WTC11 (cell line): ENCODE measurements at regions not wholly inside any gene's neighbourhood (a gene's known extent, or its start where the extent isn't known, plus 50 kb on each side); places are given as distances from the start of the nearest gene placed in this dataset.

Experiments
- ATAC-seq: fragments of 200-7000 bp; cut with Tn5 transposase; 2 replicates; pipeline ENCODE4 v1.10.0; 2021; ENCODE audit warnings: mild to moderate bottlenecking, moderate library complexity
- CTCF ChIA-PET: fragments of 300-600 bp; sonication (Branson Sonifier 250); formaldehyde crosslinking; loops from one replicate; lab custom pipeline; 2021; ENCODE audit warnings: antibody characterized with exemption; lab: Charles Lee
- POLR2A ChIA-PET: fragments of 350-600 bp; sonication (Branson Sonifier 250); formaldehyde crosslinking; loops from one replicate; lab custom pipeline; 2021; ENCODE audit warnings: antibody characterized with exemption; lab: Charles Lee
- DNase-seq: peaks from one replicate; pipeline ENCODE4 v3.0.0; 2021; ENCODE audit warnings: low spot score
- H3K27ac Mint-ChIP-seq: 2 replicates; pipeline ENCODE4 v1.8.0; 2021; ENCODE audit warnings: mixed read lengths
- H3K27me3 Mint-ChIP-seq: 2 replicates; pipeline ENCODE4 v1.8.0; 2021; ENCODE audit warnings: low read depth, mild to moderate bottlenecking, moderate library complexity, mixed read lengths
- H3K36me3 Mint-ChIP-seq: 2 replicates; pipeline ENCODE4 v1.8.0; 2021; ENCODE audit warnings: mixed read lengths
- H3K4me1 Mint-ChIP-seq: 2 replicates; pipeline ENCODE4 v1.8.0; 2022; ENCODE audit warnings: mixed read lengths
- H3K4me3 Mint-ChIP-seq: 2 replicates; pipeline ENCODE4 v1.8.0; 2021; ENCODE audit warnings: mild to moderate bottlenecking, moderate library complexity, mixed read lengths
- H3K9me3 Mint-ChIP-seq: 2 replicates; pipeline ENCODE4 v1.8.0; 2021; ENCODE audit warnings: mixed read lengths
- ARID4B ChIP-seq: sonication (generic); formaldehyde crosslinking; IDR thresholded peaks from 2 replicates; pipeline ENCODE4 v1.8.0; 2023; ENCODE audit warnings: missing genetic modification reagents, mild to moderate bottlenecking, borderline replicate concordance
- CREB1 ChIP-seq: sonication (generic); formaldehyde crosslinking; IDR thresholded peaks from 2 replicates; pipeline ENCODE4 v1.8.0; 2023; ENCODE audit warnings: mild to moderate bottlenecking, missing genetic modification reagents
- EMX1 ChIP-seq: fragments of 250-450 bp; sonication (Bioruptor Pico); IDR thresholded peaks from 2 replicates; pipeline ENCODE4 v1.8.0; 2021; ENCODE audit warnings: mild to moderate bottlenecking
- FOXJ3 ChIP-seq: sonication (generic); formaldehyde crosslinking; IDR thresholded peaks from 2 replicates; pipeline ENCODE4 v1.9.0; 2021; ENCODE audit warnings: missing genetic modification reagents, mild to moderate bottlenecking, borderline replicate concordance
- FOXK1 ChIP-seq: sonication (generic); formaldehyde crosslinking; IDR thresholded peaks from 2 replicates; pipeline ENCODE4 v1.8.0; 2022; ENCODE audit warnings: mild to moderate bottlenecking, moderate library complexity, missing genetic modification reagents
- IRF2 ChIP-seq: sonication (generic); formaldehyde crosslinking; IDR thresholded peaks from 2 replicates; pipeline ENCODE4 v1.8.0; 2022; ENCODE audit warnings: low read depth, missing genetic modification reagents, borderline replicate concordance
- JAZF1 ChIP-seq: fragments of 250-450 bp; sonication (Bioruptor Pico); IDR thresholded peaks from 2 replicates; pipeline ENCODE4 v1.9.0; 2021; ENCODE audit warnings: moderate library complexity, mild to moderate bottlenecking, inconsistent platforms
- MLX ChIP-seq: sonication (generic); formaldehyde crosslinking; IDR thresholded peaks from 2 replicates; pipeline ENCODE4 v1.8.1; 2023; ENCODE audit warnings: mild to moderate bottlenecking, missing genetic modification reagents, moderate library complexity
- NFYB ChIP-seq: sonication (generic); formaldehyde crosslinking; conservative IDR thresholded peaks from 2 replicates; pipeline ENCODE4 v1.8.0; 2022; ENCODE audit warnings: low read depth, missing genetic modification reagents
- NR2C2 ChIP-seq: sonication (generic); formaldehyde crosslinking; IDR thresholded peaks from 2 replicates; pipeline ENCODE4 v1.8.0; 2022; ENCODE audit warnings: mild to moderate bottlenecking, missing genetic modification reagents
- OVOL2 ChIP-seq: fragments of 250-450 bp; sonication (Bioruptor Pico); IDR thresholded peaks from 2 replicates; pipeline ENCODE4 v1.9.0; 2021; ENCODE audit warnings: mild to moderate bottlenecking, borderline replicate concordance
- PRDM15 ChIP-seq: sonication (generic); formaldehyde crosslinking; IDR thresholded peaks from 2 replicates; pipeline ENCODE4 v1.8.0; 2022; ENCODE audit warnings: missing genetic modification reagents
- PREB ChIP-seq: sonication (generic); formaldehyde crosslinking; IDR thresholded peaks from 2 replicates; pipeline ENCODE4 v1.8.1; 2022; ENCODE audit warnings: mild to moderate bottlenecking, missing genetic modification reagents, moderate library complexity, borderline replicate concordance
- ZNF232 ChIP-seq: sonication (generic); formaldehyde crosslinking; IDR thresholded peaks from 2 replicates; pipeline ENCODE4 v1.8.0; 2022; ENCODE audit warnings: mild to moderate bottlenecking, missing genetic modification reagents
- ZNF317 ChIP-seq: sonication (generic); formaldehyde crosslinking; IDR thresholded peaks from 2 replicates; pipeline ENCODE4 v1.8.1; 2023; ENCODE audit warnings: low read depth, mild to moderate bottlenecking, moderate library complexity, missing genetic modification reagents, borderline replicate concordance
- ZNF396 ChIP-seq: fragments of 250-450 bp; sonication (Bioruptor Pico); IDR thresholded peaks from 2 replicates; pipeline ENCODE4 v1.8.0; 2021; ENCODE audit warnings: mild to moderate bottlenecking, moderate library complexity, borderline replicate concordance
- ZNF423 ChIP-seq: fragments of 250-450 bp; sonication (Bioruptor Pico); IDR thresholded peaks from 2 replicates; pipeline ENCODE4 v2.1.2; 2022; ENCODE audit warnings: mild to moderate bottlenecking, moderate library complexity
- ZNF532 ChIP-seq: fragments of 250-450 bp; sonication (Bioruptor Pico); IDR thresholded peaks from 2 replicates; pipeline ENCODE4 v1.9.0; 2021; ENCODE audit warnings: mild to moderate bottlenecking, borderline replicate concordance
- ZSCAN18 ChIP-seq: fragments of 250-450 bp; sonication (Bioruptor Pico); IDR thresholded peaks from 2 replicates; pipeline ENCODE4 v2.1.2; 2022; ENCODE audit warnings: mild to moderate bottlenecking, moderate library complexity

- Mint-ChIP-seq H3K36me3 (peaks cover 38% of the 10 kb centered on the region), H3K27ac (no peak overlapping the region), H3K4me1 (peaks cover 35% of the 10 kb centered on the region), H3K9me3 (peaks cover 22% of the 10 kb centered on the region), H3K4me3 (no peak overlapping the region), H3K27me3 (peaks cover 15% of the 10 kb centered on the region; the same call in 1 of the 2 replicates)
- DNase-seq (no peak), ATAC-seq (peak; percentile 13)
- ChIA-PET CTCF (interaction anchor here (1.0 to 1.2 kb wide), 2 partner anchors 11 to 92 kb away, joined by 3 to 4 read pairs; no protein-coding TSS in a partner anchor), POLR2A (interaction anchor here (0.7 kb wide), 1 partner anchor 11 kb away, joined by 3 read pairs; no protein-coding TSS in a partner anchor)
- TF ChIP-seq NR2C2 (CRISPR knock-in tag): no peak
- TF ChIP-seq ZNF423 (CRISPR knock-in tag): no peak
- no peak for TF ChIP-seq FOXJ3
- no peak for TF ChIP-seq ZNF232 (CRISPR knock-in tag)
- TF ChIP-seq NFYB: no peak
- no peak for TF ChIP-seq ZNF396 (CRISPR knock-in tag)
- no peak for TF ChIP-seq JAZF1
- TF ChIP-seq FOXK1: no peak
- no peak for TF ChIP-seq PREB (CRISPR knock-in tag)
- TF ChIP-seq OVOL2: no peak
- TF ChIP-seq ZNF317: no peak
- no peak for TF ChIP-seq ARID4B
- no peak for TF ChIP-seq ZNF532 (CRISPR knock-in tag)
- TF ChIP-seq MLX (CRISPR knock-in tag): no peak
- no peak for TF ChIP-seq IRF2 (CRISPR knock-in tag)
- TF ChIP-seq PRDM15 (CRISPR knock-in tag): no peak
- no peak for TF ChIP-seq CREB1 (CRISPR knock-in tag)
- TF ChIP-seq EMX1 (CRISPR knock-in tag): no peak
- TF ChIP-seq ZSCAN18 (CRISPR knock-in tag): no peak
Measured at GRCh38 chr1:223041481-223041880, 101.6 kb downstream of the TLR5 start.
